MM.1S (cell line): ENCODE measurements at regions not wholly inside any gene's neighbourhood (a gene's known extent, or its start where the extent isn't known, plus 50 kb on each side); places are given as distances from the start of the nearest gene placed in this dataset.

Experiments used
- EZH2 ChIP-seq: fragments of 300-600 bp; sonication (generic); optimal IDR thresholded peaks from 2 replicates; pipeline ENCODE3; 2017; ENCODE audit warnings: low read depth, mild to moderate bottlenecking, antibody characterized with exemption, low read length, mixed read lengths
- EZH2phosphoT487 ChIP-seq: fragments of 300-600 bp; sonication (generic); IDR thresholded peaks from 2 replicates; pipeline ENCODE4 v1.6.1; 2018; ENCODE audit warnings: antibody characterized with exemption, low read length
- TF ChIP-seq, protein P1 (sequence below): fragments of 300-600 bp; sonication (generic); IDR thresholded peaks from 2 replicates; pipeline ENCODE4 v1.5.1; 2016; ENCODE audit warnings: antibody characterized with exemption, low read length, mixed read lengths

DNA sequence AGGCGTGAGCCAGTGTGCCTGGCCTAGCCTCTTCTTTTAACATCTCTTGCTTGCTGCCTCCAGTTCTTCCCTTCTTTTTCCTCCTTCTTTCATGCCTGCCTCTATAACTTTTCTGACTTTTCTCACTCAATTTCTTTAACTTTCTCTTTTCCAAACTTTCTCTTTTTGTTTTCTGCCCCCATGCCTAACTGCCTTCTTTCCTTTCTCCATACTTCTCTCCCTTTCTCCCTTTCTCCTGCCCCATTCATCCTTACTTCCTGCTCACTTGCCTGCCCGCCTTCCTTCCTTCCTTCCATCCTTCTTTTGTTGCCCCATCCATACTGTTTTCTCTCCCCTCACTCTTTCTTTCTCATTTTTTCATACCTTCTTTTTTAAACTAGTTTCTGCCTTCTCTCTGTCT is 105.2 kb downstream of the RBMX2 start:
- no peak for TF ChIP-seq EZH2
- TF ChIP-seq, protein P1, sequence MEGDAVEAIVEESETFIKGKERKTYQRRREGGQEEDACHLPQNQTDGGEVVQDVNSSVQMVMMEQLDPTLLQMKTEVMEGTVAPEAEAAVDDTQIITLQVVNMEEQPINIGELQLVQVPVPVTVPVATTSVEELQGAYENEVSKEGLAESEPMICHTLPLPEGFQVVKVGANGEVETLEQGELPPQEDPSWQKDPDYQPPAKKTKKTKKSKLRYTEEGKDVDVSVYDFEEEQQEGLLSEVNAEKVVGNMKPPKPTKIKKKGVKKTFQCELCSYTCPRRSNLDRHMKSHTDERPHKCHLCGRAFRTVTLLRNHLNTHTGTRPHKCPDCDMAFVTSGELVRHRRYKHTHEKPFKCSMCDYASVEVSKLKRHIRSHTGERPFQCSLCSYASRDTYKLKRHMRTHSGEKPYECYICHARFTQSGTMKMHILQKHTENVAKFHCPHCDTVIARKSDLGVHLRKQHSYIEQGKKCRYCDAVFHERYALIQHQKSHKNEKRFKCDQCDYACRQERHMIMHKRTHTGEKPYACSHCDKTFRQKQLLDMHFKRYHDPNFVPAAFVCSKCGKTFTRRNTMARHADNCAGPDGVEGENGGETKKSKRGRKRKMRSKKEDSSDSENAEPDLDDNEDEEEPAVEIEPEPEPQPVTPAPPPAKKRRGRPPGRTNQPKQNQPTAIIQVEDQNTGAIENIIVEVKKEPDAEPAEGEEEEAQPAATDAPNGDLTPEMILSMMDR = no peak
- no peak for TF ChIP-seq EZH2phosphoT487
